ENCODE measurements at regions not wholly inside any gene's neighbourhood (a gene's known extent, or its start where the extent isn't known, plus 50 kb on each side); places are given as distances from the start of the nearest gene placed in this dataset.

GRCh38 chr10:121185816-121186455 lies 334.8 kb downstream of the WDR11 start:
- DNase-seq: no peak

- no peak for DNase-seq
Observed at GRCh38 chr10:121187391-121187790, 336.2 kb downstream of the WDR11 start.

GRCh38 chr10:121188005-121188404 lies 336.8 kb downstream of the WDR11 start:
- DNase-seq: no peak

- DNase-seq: no peak
Observed at GRCh38 chr10:121189066-121189465, 337.9 kb downstream of the WDR11 start.

GRCh38 chr10:121194696-121195523 lies 343.7 kb downstream of the WDR11 start:
- DNase-seq: no peak

GRCh38 chr10:121195524-121195910 lies 344.4 kb downstream of the WDR11 start:
- no peak for DNase-seq

- no peak for DNase-seq
Observed at GRCh38 chr10:121199081-121199480, 347.9 kb downstream of the WDR11 start.

GRCh38 chr10:121205625-121206024 lies 354.5 kb downstream of the WDR11 start:
- no peak for DNase-seq

- DNase-seq: no peak
Observed at GRCh38 chr10:121211446-121211845, 360.3 kb downstream of the WDR11 start.

GRCh38 chr10:121213437-121213836 lies 362.3 kb downstream of the WDR11 start:
- DNase-seq: no peak

- no peak for DNase-seq
Observed at GRCh38 chr10:121216295-121216694, 365.1 kb downstream of the WDR11 start.

- DNase-seq: no peak
Observed at GRCh38 chr10:121216721-121217181, 365.6 kb downstream of the WDR11 start.

- no peak for DNase-seq
Observed at GRCh38 chr10:121217331-121217730, 366.2 kb downstream of the WDR11 start.

- no peak for DNase-seq
Observed at GRCh38 chr10:121221072-121221471, 369.9 kb downstream of the WDR11 start.

- DNase-seq: no peak
Observed at GRCh38 chr10:121221991-121222390, 370.8 kb downstream of the WDR11 start.

- no peak for DNase-seq
Observed at GRCh38 chr10:121222842-121223241, 371.7 kb downstream of the WDR11 start.

- DNase-seq: no peak
Observed at GRCh38 chr10:121231079-121231478, 367.2 kb downstream of the FGFR2 start.

- no peak for DNase-seq
Observed at GRCh38 chr10:121232494-121232893, 365.8 kb downstream of the FGFR2 start.

GRCh38 chr10:121235692-121236091 lies 362.6 kb downstream of the FGFR2 start:
- DNase-seq: no peak

GRCh38 chr10:121236621-121237020 lies 361.6 kb downstream of the FGFR2 start:
- DNase-seq: no peak

- DNase-seq: no peak
Observed at GRCh38 chr10:121237718-121238117, 360.5 kb downstream of the FGFR2 start.

- DNase-seq: no peak
Observed at GRCh38 chr10:121240011-121240410, 358.2 kb downstream of the FGFR2 start.

GRCh38 chr10:121240556-121240955 lies 357.7 kb downstream of the FGFR2 start:
- no peak for DNase-seq

- DNase-seq: no peak
Observed at GRCh38 chr10:121241337-121241736, 356.9 kb downstream of the FGFR2 start.
